Adipocyte (in vitro differentiated cells): ENCODE measurements at regions not wholly inside any gene's neighbourhood (a gene's known extent, or its start where the extent isn't known, plus 50 kb on each side); places are given as distances from the start of the nearest gene placed in this dataset.

Source experiments
- DNase-seq: peaks from one replicate; pipeline ENCODE4 v3.0.0-alpha.2; 2015; ENCODE audit warnings: low read depth
- H3K27me3 ChIP-seq: replicated peaks from 2 replicates; pipeline ENCODE4 v1.7.0; 2013; ENCODE audit warnings: mild to moderate bottlenecking, low read length, moderate library complexity; ENCODE audit not compliant: control insufficient read depth, insufficient read depth
- H3K36me3 ChIP-seq: 2 replicates; pipeline ENCODE4 v1.7.0; 2013; ENCODE audit warnings: low read length, mild to moderate bottlenecking, moderate library complexity; ENCODE audit not compliant: control insufficient read depth, insufficient read depth, severe bottlenecking
- H3K4me1 ChIP-seq: 2 replicates; pipeline ENCODE4 v1.7.0; 2013; ENCODE audit warnings: mild to moderate bottlenecking, low read length, moderate library complexity; ENCODE audit not compliant: control insufficient read depth, insufficient read depth
- H3K4me3 ChIP-seq: 2 replicates; pipeline ENCODE4 v1.7.0; 2013; ENCODE audit warnings: mild to moderate bottlenecking, low read length, moderate library complexity
- H3K9ac ChIP-seq: 2 replicates; pipeline ENCODE4 v1.7.0; 2013; ENCODE audit warnings: mild to moderate bottlenecking, low read length, moderate library complexity
- H3K9me3 ChIP-seq: 2 replicates; pipeline ENCODE4 v1.7.0; 2013; ENCODE audit warnings: mild to moderate bottlenecking, low read length, moderate library complexity; ENCODE audit not compliant: control insufficient read depth

DNA sequence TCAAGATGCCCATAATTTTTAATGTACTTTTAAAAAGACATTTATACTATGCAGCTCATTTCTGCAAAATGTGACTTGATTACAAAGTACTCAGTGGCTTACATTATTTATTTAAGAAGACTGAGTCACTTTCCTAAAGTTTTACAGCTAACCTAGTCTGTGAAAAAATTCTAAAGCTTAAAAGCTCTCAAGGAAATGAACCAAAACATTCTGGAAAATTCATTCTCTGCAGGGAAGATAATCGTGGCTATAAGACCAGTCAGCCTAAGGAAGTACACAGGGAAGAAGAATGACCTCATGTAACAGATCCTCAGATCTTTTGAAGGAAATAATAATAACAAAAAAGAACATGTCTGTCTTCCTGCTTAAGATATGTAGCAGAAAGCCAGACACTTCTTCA, 232.1 kb upstream of the STK17B start:
- peak; percentile 60 for DNase-seq

DNA sequence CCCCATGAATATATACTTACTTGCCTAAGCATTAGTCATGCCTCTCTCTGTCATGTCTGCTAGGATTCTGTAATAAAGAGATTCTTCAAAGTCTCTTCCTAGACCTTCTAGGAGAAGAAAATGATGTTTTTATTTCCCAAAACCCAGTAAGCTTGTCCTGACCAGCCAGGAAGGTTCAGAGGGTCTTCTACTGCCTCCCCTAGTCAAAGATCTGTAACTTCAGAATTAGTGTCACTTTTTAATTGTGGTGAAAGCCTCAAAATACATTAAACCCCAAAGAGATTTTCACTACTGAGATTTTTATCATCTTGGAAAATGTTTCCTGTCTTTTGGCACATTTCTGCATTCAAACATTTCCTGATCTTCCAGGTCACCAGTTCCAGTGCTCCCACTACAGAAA, 232.9 kb upstream of the STK17B start:
- peaks cover 13% of the 10 kb centered on the region for H3K4me1 ChIP-seq
- peak; percentile 16 for DNase-seq
- H3K36me3 ChIP-seq = no peaks in the 10 kb centered on the region
- no peaks in the 10 kb centered on the region for H3K27me3 ChIP-seq
- no peaks in the 10 kb centered on the region for H3K9me3 ChIP-seq
- no peak overlapping the region for H3K9ac ChIP-seq
- H3K4me3 ChIP-seq = no peak overlapping the region

More for the DNA sequence above, 232.1 kb upstream of the STK17B start:
- Histone ChIP-seq H3K9ac (no peak overlapping the region), H3K9me3 (no peaks in the 10 kb centered on the region), H3K27me3 (no peaks in the 10 kb centered on the region), H3K36me3 (no peaks in the 10 kb centered on the region), H3K4me1 (peaks cover 15% of the 10 kb centered on the region), H3K4me3 (no peak overlapping the region)

DNA sequence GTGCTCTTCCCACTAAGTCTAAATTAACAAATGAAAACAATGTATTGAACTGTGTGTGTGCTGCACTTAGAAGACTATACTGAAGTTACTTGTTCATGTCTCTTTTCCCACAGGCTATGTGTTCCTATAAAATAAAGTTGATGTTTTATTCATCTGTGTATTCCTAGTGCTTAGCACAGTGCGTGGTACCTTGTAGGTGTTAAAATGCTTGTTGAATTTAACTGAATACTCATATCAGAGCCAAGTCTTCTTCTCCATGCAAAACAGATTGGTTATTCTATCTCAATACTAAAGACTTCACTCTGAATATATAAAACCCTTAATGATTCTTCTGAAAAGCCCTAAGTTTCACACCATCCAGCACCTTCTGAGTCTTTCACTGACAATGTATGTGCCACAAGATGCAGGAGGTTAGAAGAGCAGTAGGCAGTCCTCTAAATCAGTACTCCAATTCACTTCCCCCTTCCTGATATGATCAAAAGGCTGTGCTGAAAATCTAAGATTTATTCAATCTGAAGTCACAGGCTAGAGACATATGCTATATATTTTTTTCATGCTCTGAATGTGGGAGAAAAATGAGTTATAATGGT, 231.7 kb upstream of the CCDC150 start:
- H3K36me3 ChIP-seq = no peaks in the 10 kb centered on the region
- DNase-seq = no peak
- no peak overlapping the region for H3K9ac ChIP-seq
- H3K4me1 ChIP-seq = no peaks in the 10 kb centered on the region
- H3K4me3 ChIP-seq = no peak overlapping the region
- H3K27me3 ChIP-seq = no peaks in the 10 kb centered on the region
- H3K9me3 ChIP-seq = no peaks in the 10 kb centered on the region

DNA sequence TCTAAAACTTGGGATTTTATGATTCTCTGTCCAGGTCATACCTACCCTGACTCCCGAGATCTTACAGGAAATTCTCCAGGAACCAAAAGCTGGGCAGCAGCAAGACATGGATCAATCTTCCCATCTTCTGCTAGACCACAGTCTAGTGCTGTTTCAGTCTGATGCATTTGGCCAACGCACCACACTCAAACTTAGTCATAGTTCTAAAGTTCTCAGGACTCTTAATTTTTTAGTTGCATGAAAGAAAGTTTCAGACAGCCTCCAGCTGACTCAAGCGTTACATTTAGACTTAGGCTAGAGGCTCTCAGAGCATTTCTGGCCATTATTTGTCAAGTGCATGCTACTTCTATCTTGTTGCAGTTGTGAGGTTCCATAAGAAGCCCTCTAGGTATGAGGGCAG, 230.1 kb upstream of the CCDC150 start:
- Histone ChIP-seq H3K36me3 (no peaks in the 10 kb centered on the region), H3K27me3 (no peaks in the 10 kb centered on the region), H3K9ac (no peak overlapping the region), H3K9me3 (no peaks in the 10 kb centered on the region), H3K4me1 (no peaks in the 10 kb centered on the region), H3K4me3 (no peak overlapping the region)
- peak; percentile 27 for DNase-seq

DNA sequence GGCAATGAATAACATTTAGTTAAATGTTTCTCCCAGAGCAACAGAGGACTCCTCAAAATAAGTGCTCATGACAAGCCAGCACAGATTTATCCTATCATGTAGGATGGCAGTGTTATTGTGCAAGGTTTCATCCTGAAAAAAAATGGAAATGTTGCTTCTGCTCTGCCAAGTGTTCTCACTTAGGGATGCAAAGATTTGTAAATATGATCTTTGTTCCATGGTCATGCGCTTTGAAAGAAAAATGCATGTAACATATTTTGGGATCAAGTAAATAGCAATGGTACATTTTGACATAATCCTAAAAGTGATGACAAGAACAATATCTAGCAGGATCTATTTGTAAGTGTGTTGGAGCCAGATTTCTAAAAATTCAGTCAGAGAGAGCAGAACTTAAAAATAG, 229.5 kb upstream of the CCDC150 start:
- H3K4me1 ChIP-seq = no peaks in the 10 kb centered on the region
- H3K36me3 ChIP-seq = no peaks in the 10 kb centered on the region
- H3K9me3 ChIP-seq = no peaks in the 10 kb centered on the region
- H3K27me3 ChIP-seq = no peaks in the 10 kb centered on the region
- no peak overlapping the region for H3K4me3 ChIP-seq
- H3K9ac ChIP-seq = no peak overlapping the region
- DNase-seq = peak; percentile 69

DNA sequence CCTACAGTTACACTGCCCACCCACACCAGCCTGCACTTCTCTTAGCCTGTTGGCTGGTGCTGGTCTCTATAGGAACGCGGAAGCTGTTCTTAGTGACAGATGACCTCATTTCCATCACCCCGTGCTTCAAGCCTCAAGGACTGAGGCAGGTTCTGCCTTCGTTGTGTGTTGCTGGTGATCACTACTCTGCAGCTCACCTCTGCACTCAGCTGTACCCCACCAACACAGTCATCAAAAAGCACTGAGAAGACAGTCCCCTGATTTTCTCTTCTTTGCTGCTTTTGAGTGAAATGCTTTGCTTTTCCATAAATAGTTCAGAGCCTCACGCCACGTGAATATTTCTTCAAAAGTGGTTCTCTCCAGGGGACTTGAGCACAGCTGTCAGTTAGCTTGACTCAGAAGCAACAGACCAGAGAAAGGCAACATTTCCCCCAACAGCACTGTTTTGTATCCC, 225.7 kb upstream of the CCDC150 start:
- Histone ChIP-seq H3K9me3 (no peaks in the 10 kb centered on the region), H3K9ac (no peak overlapping the region), H3K4me3 (no peak overlapping the region), H3K27me3 (no peaks in the 10 kb centered on the region), H3K36me3 (no peaks in the 10 kb centered on the region), H3K4me1 (no peaks in the 10 kb centered on the region)
- no peak for DNase-seq

DNA sequence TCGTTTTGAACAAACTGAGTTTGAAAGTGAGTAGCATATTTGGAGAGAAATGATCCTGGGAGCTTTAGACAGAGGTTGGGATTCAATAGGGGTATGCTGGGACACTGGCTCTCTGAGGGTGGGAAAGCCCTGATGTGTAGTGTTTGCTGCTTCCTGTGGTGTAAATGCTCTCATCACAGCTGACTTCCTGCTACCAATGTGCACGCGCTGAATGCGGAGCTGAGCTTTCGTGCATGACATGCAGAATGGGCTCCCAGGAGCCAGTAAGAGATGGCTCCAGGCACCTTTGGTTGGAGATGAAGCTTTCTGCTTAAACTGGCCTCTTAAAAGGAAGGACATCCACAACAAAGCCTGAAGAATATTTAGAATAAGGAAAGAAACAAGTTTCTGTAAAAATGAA, 224.1 kb upstream of the CCDC150 start:
- Histone ChIP-seq H3K36me3 (no peaks in the 10 kb centered on the region), H3K9me3 (no peaks in the 10 kb centered on the region), H3K9ac (no peak overlapping the region), H3K27me3 (no peaks in the 10 kb centered on the region), H3K4me1 (no peaks in the 10 kb centered on the region), H3K4me3 (no peak overlapping the region)
- DNase-seq = no peak

DNA sequence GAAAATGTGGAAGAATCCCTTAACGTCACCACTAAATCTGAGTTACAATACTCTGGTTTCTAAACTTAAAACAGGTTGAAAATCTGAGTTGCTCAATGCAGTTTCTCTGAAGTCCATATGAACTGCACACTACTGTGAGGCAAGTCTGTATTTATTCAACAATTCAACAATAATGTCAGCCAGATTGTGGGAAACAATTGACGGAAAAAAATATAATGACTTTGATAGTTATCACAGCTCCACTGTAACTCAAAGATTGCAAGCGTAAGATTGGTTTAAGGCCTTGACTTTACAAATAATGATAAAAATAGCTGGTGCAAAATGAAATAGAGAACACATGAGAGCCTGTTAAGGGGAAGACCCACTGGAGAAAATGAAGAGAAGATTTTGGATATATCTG, 219.4 kb upstream of the CCDC150 start:
- Histone ChIP-seq H3K9me3 (no peaks in the 10 kb centered on the region), H3K4me1 (no peaks in the 10 kb centered on the region), H3K9ac (no peak overlapping the region), H3K4me3 (no peak overlapping the region), H3K36me3 (no peaks in the 10 kb centered on the region), H3K27me3 (no peaks in the 10 kb centered on the region)
- DNase-seq = no peak

DNA sequence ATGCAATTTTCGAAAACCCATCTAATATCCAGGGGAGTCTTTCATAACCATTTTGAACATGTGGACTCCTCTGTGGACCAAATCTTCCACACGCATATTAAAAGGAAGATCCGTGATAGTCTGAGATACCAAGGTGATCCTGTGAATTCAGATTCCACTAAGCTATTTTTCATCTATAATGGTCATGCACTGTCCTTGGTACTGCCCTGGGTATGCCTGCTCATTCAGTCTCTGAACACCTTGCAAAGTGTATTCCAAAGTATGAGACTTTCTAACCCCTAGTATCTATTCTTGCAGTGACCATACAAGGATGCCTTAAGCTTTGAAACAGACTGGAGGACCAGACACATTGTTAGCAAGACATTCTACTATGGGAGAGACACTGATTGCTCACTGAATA, 217.6 kb upstream of the CCDC150 start:
- Histone ChIP-seq H3K27me3 (no peaks in the 10 kb centered on the region), H3K9me3 (no peaks in the 10 kb centered on the region), H3K36me3 (no peaks in the 10 kb centered on the region), H3K4me3 (no peak overlapping the region), H3K9ac (no peak overlapping the region), H3K4me1 (no peaks in the 10 kb centered on the region)
- no peak for DNase-seq

DNA sequence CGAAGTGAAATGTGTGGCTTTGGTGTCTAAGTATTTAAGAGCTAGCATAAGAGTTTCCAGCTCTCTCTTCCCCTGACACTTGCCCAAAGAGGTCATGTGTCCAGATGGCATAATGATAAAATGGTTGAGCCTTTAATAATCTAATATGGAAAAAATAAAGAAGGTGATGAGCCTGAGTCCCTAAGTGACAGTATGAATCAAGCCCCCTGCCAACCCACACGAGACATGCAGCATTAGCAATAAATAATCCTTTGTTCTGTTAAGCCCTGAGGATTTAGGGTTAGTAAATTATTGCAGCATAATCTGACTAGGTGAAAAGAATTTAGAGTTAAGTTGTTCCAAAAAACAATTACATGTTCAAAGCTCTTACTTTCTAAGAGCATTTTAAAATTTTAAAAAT, 217.2 kb upstream of the CCDC150 start:
- H3K9ac ChIP-seq = no peak overlapping the region
- DNase-seq = no peak
- H3K36me3 ChIP-seq = no peaks in the 10 kb centered on the region
- no peak overlapping the region for H3K4me3 ChIP-seq
- no peaks in the 10 kb centered on the region for H3K9me3 ChIP-seq
- no peaks in the 10 kb centered on the region for H3K4me1 ChIP-seq
- H3K27me3 ChIP-seq = no peaks in the 10 kb centered on the region

DNA sequence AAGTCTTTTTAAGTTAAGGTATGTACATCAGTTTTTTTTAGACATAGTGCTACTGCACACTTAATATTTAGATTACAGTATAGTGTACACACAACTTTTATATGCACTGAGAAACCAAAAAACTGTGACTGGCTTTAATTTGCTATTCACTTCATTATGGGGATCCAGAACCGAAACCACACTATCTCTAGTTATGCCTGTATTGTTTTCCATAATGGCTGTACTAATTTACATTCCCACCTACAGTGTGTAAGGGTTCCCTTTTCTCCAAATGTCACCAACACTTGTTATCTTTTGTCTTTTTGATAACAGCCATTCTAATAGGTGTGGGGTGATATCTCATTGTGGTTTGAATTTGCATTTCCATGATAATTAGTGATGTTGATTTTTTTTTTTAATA, 213.4 kb upstream of the CCDC150 start:
- no peak for DNase-seq
- H3K36me3 ChIP-seq = no peaks in the 10 kb centered on the region
- H3K9ac ChIP-seq = no peak overlapping the region
- H3K9me3 ChIP-seq = no peaks in the 10 kb centered on the region
- H3K27me3 ChIP-seq = no peaks in the 10 kb centered on the region
- H3K4me3 ChIP-seq = no peak overlapping the region
- no peaks in the 10 kb centered on the region for H3K4me1 ChIP-seq

DNA sequence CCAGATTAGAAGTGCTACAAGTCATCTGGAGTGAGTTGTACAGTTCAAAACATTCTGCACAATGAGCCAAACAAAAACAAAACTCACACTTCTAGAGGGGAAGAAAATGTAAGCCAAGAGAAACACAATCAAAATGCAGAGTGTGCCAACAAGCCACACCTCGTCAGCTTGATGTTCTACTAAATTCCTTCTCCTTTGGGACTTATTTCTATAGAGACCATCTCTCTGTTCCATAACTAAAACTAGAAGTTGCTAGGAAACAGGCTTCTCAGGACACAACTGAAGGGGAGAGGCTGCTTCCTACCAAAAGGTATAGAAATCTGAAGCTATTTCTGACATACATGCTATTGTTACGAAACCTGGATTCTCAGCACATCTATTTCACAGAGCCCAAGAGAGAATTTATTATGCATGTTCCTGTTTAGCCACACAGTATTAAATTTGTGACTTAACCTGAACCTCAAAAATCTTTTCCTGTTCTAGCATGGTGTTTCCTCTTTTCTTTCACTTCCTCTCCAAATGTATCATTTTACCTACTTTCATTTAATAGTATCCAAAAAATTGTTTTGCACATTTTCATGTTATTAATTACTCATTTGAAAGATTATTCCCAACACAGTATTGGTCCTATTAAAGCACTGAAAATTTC, 211.4 kb upstream of the CCDC150 start:
- DNase-seq = peak; percentile 12
- Histone ChIP-seq H3K4me1 (no peaks in the 10 kb centered on the region), H3K36me3 (no peaks in the 10 kb centered on the region)

More for the DNA sequence above, 211.4 kb upstream of the CCDC150 start:
- Histone ChIP-seq H3K9ac (no peak overlapping the region), H3K27me3 (no peaks in the 10 kb centered on the region), H3K4me3 (no peak overlapping the region), H3K9me3 (no peaks in the 10 kb centered on the region)
